ENCODE measurements at regions not wholly inside any gene's neighbourhood (a gene's known extent, or its start where the extent isn't known, plus 50 kb on each side); places are given as distances from the start of the nearest gene placed in this dataset.

DNA sequence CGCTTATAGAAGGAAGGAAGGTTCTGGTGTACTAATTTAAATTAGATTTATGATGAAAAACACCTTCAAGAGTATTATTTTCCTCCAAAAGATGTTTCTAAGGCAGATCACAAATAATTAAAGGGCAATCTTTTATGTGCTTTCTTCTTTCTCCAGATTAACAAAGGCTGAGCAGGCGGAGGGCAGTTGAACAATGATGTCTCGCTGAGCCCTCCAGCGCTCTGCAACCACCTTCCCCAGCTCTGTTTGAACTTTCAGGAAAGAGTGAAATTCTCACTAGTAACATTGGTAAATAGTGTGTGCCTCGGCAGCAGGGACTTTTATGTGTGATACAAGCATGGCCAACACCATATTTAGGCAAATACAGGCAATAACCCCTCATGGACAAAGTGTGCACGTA, 379.1 kb upstream of the MKI67 start:
- no peak for DNase-seq

GRCh38 chr10:128506423-128506822, 380.2 kb upstream of the MKI67 start:
- no peak for DNase-seq

DNA sequence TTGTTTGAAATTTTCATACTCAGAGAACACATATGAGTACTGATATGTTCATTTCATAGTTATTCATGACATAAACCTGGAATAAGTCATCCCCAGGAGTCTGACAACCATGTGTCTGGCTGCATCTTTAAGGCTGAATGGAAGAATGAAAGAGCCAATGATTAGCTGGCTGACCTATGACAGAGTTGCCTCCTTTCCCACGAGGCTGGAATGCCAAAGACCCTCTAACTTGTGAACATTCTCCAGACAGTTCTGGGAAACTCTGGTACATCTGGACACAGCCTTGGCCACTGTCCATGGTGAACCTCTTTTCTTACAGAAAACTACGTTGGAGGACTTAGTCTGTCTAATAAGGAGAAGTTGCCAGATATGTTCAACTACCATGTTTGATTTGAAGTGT, 380.8 kb upstream of the MKI67 start:
- no peak for DNase-seq

DNA sequence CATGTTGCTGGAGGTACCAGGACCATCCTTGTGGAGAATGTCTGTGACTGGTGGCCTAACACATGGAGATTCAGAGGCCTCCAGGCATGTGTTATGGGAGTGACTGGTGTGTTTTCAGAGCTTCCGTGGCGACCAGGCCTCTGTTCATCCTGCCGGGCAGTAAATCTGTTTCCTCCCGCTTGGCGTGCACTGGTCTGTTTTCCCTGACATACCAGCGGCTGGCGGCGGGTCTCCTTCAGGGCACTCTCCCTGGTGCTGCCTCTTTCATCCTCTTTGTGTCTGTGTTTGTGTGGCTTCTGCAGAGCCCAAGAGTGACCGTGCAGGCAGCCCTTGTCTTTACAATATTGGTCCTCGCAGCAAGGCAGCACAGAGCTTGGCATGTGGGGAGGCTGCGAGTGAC, 385.1 kb upstream of the MKI67 start:
- no peak for DNase-seq

DNA sequence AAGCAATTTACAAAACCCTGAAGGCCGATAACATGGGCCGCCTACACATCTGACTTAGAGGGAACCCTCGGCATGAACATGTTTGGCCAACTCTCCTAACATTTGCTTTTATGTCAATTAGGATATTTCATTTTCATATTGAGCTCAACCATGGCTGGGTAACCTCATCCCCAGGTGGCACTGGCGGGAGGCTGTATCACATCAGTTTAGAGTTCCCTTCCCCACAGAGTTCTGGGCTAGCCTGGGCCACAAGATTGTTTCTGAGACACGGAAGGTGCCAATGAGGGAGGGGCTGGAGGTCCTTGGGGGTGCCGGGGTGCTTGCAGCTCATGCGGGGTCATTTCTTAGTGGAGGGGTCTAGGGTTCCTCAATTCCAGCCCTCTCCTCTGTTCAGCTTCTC, 386.5 kb upstream of the MKI67 start:
- no peak for DNase-seq

GRCh38 chr10:128514536-128514935, 388.3 kb upstream of the MKI67 start:
- DNase-seq: no peak

GRCh38 chr10:128516180-128516579, 390.0 kb upstream of the MKI67 start:
- no peak for DNase-seq

GRCh38 chr10:128517167-128517566, 390.9 kb upstream of the MKI67 start:
- no peak for DNase-seq

- no peak for DNase-seq
Measured at GRCh38 chr10:128518000-128518399, 391.8 kb upstream of the MKI67 start.

DNA sequence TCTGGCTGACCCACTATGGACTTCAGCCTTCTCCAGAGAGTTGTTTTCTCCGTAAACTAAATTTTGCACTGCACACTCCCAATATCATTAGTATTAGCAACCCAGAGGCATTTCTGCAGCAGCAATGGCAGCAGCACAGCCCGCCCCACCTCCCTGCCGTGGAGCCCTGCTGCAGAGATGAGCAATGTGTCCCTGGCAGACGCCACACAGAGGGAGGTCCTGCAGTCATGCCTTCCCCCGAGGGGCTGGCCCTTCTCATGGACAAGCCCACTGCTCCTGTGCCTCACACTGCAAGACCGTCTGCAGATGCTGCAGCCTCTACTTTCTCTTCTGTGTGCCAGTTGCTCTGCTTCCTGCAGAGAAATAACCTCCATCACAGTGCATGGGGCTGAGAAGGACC, 393.4 kb upstream of the MKI67 start:
- no peak for DNase-seq

DNA sequence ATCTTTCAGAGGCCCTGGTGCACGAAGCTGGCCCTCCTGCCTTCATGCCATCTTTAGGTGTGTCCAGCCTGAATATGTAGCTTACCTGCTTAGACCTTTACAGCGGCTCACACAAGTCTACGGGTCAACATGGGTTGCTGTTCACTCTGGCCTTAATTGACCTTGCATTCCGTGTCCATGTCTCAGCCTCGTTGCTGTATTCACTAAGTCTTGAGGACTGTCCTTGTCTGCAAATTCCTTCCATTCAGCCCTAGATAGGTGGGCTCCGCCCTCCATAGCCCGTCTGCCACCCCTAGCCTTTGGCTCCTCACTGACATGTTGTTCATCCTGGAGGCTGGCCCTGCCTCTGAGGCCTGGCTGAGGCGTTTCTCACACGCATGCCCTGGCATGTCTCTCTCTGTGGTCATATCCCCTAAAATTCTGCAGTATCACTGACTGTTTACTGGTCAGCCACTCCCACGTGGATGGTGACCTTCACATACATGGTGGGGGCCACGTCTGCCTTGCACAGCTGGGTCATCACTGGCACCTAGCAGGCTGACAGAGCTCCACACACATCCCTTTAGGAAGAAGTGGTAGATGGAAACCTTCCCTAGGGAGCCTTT, 394.1 kb upstream of the MKI67 start:
- DNase-seq: no peak

DNA sequence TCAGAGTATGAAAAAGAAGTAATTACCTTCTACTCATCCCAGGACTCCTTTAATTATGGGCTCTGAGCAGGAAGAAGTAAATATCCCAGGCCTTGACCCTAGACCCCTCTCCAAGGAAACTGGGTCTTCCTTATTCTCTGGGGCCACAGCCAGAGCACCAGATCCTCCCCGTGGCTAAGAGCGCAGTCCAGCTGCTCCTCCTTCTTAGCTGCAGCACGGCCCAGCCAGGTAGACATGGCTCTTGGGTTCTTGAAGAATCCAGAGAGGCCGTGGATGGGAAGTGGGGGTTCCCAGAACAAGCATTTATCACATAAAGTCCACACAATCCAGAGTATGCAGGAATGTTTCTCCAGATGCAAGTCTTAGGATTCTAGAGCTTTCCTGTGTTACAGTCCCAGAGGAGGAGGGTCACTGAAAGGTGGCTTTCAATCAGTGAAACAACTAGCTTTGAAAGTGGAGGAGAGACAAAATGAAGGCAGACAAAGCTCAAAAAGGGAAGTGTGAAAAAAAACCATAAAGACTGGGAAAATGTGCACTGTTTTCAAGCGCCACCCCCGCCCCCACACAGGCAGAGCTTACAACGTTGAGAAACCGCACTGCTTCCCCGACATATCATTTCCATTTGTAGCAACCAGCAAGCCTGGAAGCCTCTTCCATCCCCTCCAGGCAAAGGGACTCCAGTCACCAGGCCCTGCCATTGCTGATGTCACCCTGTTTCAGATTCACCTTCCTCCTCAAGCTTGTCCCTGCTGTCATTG, 396.5 kb upstream of the MKI67 start:
- DNase-seq: no peak

- DNase-seq: no peak
Measured at GRCh38 chr10:128525444-128525843, 399.2 kb upstream of the MKI67 start.

DNA sequence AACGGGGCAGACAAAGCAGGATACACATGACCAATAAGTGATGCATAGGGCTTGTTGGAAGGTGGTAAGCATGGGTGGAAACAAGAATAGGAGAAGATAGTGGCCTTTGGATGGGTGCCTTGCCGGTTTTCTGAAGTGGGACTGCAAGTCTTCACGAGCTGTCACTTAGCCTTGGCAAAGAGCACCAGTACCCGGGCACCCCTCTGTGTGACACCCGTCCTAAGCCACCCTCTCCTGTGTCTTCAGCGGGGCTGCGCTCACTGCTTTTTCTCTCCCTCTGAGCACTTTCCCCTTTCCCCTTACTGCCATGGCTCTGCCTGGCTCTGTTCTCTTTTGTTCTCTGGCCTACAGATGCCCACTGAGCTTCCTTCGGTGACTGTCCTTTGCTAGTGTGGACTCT, 399.7 kb upstream of the MKI67 start:
- no peak for DNase-seq

GRCh38 chr10:128526791-128527375, 400.7 kb upstream of the MKI67 start:
- DNase-seq: no peak

GRCh38 chr10:128527711-128528110, 401.5 kb upstream of the MKI67 start:
- DNase-seq: no peak

- no peak for DNase-seq
Measured at GRCh38 chr10:128528167-128528566, 401.9 kb upstream of the MKI67 start.

GRCh38 chr10:128528781-128529180, 402.6 kb upstream of the MKI67 start:
- no peak for DNase-seq

DNA sequence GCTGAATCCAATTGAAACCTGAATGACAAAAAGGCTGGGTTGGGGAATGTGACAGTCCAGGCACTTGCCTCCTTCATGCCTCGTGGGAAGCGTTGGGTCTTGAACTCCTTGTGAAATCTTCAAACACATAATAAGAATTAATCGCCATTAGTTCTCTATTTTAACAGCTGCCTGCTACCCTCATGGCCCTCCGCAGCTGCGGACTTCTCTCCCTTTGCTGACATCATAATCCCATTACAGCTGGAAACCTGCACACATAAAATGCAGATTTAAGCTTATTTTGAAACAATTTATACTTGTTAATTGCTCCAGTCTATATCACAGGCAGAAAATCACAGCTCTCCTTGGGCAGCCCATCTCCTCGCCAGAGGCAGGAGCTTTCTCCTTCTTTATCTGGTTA, 403.0 kb upstream of the MKI67 start:
- no peak for DNase-seq

- DNase-seq: no peak
Measured at GRCh38 chr10:128530301-128530700, 404.1 kb upstream of the MKI67 start.

- no peak for DNase-seq
Measured at GRCh38 chr10:128530946-128531345, 404.7 kb upstream of the MKI67 start.

GRCh38 chr10:128534686-128535085, 408.5 kb upstream of the MKI67 start:
- no peak for DNase-seq

DNA sequence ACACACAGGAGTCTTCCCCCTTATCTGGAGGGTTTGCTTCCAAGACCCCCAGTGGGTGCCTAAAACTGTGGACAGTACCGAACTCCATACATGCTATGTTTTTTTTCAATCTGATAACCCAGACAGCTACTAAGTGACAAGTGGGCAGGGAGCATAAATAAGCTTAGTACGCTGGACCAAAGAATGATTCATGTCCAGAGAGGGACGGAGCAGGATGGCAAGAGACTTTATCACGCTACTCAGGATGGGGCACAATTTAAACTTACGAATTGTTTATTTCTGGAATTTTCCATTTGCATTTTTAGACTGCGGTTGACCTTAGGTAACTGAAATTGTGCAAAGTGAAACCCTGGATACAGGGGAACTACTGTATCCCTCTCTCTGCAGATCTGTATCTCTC, 410.0 kb upstream of the MKI67 start:
- no peak for DNase-seq

GRCh38 chr10:128537834-128538330, 411.7 kb upstream of the MKI67 start:
- DNase-seq: no peak
